Vagina (tissue), 2 donors: ENCODE measurements at regions not wholly inside any gene's neighbourhood (a gene's known extent, or its start where the extent isn't known, plus 50 kb on each side); places are given as distances from the start of the nearest gene placed in this dataset.

Experiments
- POLR2A ChIP-seq, 2 donors: fragments of 450-650 bp; IDR thresholded peaks; one replicate each; pipeline ENCODE4 v1.6.1; 2017; ENCODE audit warnings: antibody characterized with exemption in 2 of 2, mild to moderate bottlenecking in 2 of 2, moderate library complexity in 2 of 2
- POLR2AphosphoS5 ChIP-seq, 2 donors: sonication (generic); formaldehyde crosslinking; IDR thresholded peaks; one replicate each; pipeline ENCODE4 v1.9.0; 2017; ENCODE audit warnings: antibody characterized with exemption in 2 of 2, mild to moderate bottlenecking in 2 of 2, low read depth in 1 of 2; ENCODE audit not compliant: insufficient read depth in 1 of 2
- TF ChIP-seq, protein P1 (sequence below), 3 experiments: fragments of 450-650 bp in 2 of 3; fragments of 200-600 bp in 1 of 3; sonication (generic) in 1 of 3; IDR thresholded peaks; one replicate each; pipeline ENCODE4 v1.5.1; 2017 to 2019; ENCODE audit warnings: antibody characterized with exemption in 3 of 3, mild to moderate bottlenecking in 2 of 3, moderate library complexity in 2 of 3

GRCh38 chr3:4061783-4062360 is 241.3 kb upstream of the SETMAR start:
- TF ChIP-seq POLR2A (IDR thresholded peaks at IDR 0.05) = no peak
- TF ChIP-seq, protein P1, sequence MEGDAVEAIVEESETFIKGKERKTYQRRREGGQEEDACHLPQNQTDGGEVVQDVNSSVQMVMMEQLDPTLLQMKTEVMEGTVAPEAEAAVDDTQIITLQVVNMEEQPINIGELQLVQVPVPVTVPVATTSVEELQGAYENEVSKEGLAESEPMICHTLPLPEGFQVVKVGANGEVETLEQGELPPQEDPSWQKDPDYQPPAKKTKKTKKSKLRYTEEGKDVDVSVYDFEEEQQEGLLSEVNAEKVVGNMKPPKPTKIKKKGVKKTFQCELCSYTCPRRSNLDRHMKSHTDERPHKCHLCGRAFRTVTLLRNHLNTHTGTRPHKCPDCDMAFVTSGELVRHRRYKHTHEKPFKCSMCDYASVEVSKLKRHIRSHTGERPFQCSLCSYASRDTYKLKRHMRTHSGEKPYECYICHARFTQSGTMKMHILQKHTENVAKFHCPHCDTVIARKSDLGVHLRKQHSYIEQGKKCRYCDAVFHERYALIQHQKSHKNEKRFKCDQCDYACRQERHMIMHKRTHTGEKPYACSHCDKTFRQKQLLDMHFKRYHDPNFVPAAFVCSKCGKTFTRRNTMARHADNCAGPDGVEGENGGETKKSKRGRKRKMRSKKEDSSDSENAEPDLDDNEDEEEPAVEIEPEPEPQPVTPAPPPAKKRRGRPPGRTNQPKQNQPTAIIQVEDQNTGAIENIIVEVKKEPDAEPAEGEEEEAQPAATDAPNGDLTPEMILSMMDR (IDR thresholded peaks at IDR 0.05) = no peak
- no peak for TF ChIP-seq POLR2AphosphoS5 (IDR thresholded peaks at IDR 0.05; ENCODE audit: insufficient read depth in 1 of 2, low read depth in 1 of 2)
